ENCODE measurements at regions not wholly inside any gene's neighbourhood (a gene's known extent, or its start where the extent isn't known, plus 50 kb on each side); places are given as distances from the start of the nearest gene placed in this dataset.
"Not testable (repeated sequence)": the region's sequence is repeated elsewhere in the genome, so short reads cannot be mapped to it uniquely, and the experiment has no call there.

DNA sequence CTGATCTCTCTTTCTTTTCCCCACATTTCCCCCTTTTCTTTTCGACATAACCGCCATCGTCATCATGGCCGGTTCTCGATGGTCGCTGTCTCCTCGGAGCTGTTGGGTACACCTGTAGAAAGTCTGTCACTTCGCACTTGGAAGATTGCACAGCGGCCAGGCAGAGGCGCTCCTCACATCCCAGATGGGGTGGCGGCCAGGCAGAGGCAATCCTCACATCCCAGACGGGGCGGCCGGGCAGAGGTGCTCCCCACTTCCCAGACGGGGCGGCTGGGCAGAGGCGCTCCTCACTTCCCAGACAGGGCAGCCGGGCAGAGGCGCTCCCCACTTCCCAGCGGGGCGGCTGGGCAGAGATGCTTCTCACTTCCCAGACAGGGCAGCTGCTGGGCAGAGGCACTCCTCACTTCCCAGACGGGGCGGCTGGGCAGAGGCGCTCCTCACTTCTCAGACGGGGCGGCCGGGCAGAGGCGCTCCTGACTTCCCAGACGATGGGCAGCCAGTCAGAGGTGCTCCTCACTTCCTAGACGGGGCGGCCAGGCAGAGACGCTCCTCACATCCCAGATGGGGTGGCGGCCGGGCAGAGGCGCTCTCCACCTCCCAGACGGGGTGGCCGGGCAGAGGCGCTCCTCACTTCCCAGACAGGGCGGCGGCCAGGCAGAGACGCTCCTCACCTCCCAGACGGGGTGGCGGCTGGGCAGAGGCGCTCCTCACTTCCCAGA is 110.7 kb downstream of the C5orf15 start:
- DNase-seq (ENCODE audit: low read depth in 2 of 2, low spot score in 1 of 2): not testable (repeated sequence)

DNA sequence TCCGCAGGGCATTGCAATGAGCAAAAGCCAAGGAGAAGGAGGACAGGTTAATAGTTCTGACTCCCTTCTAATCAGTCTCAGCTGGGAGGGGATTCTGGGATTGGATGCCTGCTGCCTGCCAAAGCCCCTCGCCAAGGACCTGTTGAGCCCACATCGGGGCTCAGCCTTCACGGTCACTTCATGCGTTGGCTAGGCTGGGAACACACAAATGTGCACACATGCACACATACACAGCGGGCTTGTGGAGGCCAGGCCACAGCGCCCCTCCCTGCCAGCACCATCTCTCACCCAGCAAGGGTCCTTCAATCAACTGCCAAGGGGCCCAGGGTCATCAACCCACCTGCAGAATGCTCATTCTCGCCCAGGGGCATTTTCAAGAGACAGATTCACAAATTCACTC is 113.9 kb downstream of the C5orf15 start:
- DNase-seq (ENCODE audit: low read depth in 2 of 2, low spot score in 1 of 2): no peak

DNA sequence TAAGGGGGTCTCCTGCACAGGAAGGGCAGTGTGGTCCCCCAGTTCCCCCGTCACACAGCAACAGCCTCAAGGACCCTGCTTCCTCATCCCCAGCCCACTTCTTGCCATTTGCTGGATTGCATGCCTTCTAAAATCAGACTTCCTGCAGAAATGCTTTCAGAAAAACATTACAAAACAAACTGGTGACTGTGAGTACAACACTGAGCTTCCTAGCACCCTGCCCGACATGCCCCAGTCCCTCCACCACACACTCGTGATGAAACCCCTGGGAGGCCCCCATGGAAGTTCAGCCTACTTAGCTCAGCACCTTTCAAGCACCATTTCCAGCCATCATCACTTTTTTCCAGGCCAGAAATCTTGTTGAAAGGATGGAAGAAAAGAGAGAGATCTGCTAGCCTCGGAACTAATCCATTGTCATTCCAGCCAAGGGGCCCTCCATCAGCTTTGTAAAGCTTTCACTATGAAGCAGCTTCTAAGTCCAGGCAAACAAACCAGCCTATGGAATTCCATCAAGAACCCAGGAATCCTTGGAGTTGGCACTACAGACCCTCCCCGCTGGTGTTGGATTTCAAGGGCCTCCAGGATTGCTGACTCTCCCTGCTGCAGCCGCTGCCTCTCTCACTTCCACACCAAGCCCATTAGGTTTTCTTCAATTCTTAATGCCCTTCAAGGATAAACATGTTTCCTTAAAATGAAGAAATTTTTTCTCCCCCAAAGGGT is 114.6 kb downstream of the C5orf15 start:
- no peak for DNase-seq (ENCODE audit: low read depth in 2 of 2, low spot score in 1 of 2)

DNA sequence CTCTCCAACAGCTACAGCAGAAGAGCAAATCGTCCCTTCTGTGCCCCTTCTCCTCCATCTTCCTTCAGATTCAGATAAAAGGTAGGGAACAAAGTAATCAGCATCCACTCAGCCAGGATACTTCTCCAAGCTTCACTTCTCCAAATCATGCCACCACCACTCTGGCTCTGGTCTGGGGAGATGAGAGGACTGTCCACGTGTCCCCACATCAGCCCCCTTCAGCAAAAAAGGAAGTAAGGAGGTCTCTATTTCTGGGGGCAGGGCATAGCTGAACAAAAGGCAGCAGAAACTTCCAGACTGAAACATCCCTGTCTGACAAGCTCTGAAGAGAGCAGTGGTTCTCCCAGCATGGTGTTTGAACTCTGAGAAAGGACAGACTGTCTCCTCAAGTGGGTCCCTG is 116.9 kb downstream of the C5orf15 start:
- DNase-seq (ENCODE audit: low read depth in 2 of 2, low spot score in 1 of 2): no peak

DNA sequence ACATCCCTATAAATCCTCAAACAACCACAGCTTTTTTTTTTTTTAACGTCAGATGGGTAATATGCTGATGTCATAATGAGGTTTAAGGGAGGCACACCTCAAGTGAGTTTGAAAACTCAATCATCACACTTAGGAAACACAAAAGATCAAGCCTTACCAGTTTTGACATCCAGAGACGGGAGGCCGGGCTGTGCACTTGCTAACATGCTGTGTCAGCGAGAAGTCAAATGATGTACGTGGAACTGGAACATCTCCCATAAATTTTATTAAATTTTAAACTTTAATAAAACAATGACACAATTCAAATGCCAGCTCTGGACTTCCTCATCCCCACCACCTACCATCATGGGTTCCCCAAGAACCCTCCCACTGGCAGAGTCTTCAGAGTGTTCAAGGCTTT is 117.6 kb downstream of the C5orf15 start:
- no peak for DNase-seq (ENCODE audit: low read depth in 2 of 2, low spot score in 1 of 2)

DNA sequence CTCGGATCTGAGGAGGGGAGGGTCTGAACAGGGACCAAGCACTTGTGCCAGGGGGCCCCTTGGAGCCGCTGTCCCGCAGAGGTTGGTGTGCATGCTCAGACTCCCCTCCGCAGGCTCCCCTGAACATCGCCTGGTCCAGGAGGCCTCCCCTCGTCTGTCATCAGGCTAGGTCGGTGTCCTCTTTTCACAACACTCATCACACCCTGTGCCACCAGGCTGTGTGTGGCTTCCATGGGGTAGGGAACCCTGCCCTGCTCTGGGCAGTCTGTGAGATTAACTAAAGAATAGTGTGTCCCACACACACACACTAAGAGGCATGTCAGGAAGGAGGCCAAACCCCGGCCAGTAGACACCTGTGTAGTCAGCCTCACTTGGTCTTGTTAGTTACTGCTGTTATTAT is 119.3 kb downstream of the C5orf15 start:
- no peak for DNase-seq (ENCODE audit: low read depth in 2 of 2, low spot score in 1 of 2)

DNA sequence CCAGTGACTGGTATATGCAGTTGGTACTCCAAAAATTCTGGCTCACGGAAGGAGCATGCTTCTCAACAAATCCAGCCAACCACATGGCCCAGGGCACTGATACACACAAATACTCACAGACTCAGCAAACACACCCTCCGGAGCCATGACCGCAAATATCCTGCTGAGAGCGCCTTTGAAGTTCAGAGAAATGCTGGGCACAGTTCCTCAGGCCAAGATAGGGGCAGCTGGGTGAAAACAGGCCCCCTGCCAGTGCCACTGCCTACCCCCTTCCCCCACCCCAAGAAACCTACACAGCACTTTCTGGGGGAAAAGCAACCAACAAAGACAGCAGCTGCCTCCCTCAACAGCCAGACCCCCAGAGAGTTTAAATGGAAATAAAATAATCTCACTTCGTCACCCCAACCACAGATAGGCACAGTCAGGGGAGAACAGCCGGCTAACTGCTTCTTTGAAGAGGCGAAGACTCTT is 120.0 kb downstream of the C5orf15 start:
- no peak for DNase-seq (ENCODE audit: low read depth in 2 of 2, low spot score in 1 of 2)

DNA sequence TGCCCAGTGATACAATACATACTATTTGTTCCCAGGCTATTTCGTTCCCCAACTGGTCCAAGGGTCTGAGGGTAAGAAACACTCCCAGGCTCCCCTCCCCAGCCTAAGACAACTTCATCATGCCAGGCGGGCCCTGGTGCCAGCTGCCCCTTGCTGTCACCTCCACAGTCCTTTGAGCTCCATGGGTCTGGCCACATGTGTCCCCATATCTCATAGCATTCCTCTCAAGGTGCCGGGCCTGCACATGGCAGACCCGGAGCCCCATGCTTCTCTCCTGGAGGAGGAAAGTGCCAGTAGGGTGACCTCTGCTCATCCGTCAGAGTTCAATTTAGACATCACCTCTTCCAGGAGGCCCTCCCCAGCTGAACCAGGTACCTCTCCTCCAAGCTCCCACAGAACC is 120.5 kb downstream of the C5orf15 start:
- DNase-seq (ENCODE audit: low read depth in 2 of 2, low spot score in 1 of 2): no peak

DNA sequence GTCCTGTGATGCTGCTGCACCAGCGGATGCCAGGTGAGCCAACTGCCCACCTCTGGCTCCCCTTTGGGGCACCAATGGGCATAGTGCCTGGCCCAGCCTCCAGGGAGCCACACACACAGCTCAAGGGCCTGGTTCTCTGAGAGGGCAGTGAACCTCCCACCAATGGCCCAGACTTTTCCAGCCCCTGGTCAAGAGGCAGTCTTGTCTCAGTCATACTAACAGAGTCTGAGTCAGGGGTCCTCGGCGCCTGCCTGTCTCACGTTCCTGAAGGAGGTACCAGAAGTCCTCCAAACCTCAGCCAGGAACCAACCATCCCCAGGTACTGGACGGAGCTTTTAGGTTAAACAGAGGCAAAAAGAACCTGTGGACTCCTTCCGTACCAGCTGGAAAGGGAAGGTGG is 121.1 kb downstream of the C5orf15 start:
- DNase-seq (ENCODE audit: low read depth in 2 of 2, low spot score in 1 of 2): no peak

DNA sequence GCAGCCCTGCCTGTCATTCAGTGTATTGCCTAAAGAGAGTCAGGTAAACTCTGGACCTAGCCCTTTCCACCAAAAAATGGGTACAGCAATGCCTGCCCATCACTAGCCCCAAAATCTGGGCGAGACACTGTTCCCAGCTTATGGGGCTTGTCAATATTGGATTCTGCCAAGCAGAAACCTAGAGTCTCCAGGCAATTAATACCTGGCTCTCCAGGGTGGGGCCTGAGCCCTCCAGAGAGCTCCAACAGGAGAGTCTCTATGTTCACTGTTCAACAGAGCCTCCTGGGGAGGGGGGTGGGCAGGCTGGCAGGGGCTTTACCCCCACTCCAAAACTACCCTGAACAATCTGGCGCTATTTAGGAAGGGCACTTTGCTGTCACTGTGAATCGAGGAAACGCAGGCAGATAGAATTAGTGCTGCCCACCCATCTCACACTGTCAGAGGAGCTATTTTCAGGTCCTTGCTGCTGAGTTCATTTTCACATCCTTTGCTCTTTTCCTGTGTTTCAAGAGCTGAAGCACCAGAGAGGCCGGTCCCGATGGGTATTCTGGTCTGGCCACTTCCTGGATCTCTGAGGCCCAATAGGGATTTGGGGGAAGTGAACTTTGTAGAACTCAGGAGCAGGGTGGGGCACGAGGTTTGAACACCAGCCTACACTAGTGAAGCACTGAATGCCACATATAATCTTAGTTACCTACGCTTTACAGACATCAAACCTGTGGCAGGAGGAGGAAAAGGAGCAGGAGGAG is 121.8 kb downstream of the C5orf15 start:
- DNase-seq (ENCODE audit: low read depth in 2 of 2, low spot score in 1 of 2): no peak

DNA sequence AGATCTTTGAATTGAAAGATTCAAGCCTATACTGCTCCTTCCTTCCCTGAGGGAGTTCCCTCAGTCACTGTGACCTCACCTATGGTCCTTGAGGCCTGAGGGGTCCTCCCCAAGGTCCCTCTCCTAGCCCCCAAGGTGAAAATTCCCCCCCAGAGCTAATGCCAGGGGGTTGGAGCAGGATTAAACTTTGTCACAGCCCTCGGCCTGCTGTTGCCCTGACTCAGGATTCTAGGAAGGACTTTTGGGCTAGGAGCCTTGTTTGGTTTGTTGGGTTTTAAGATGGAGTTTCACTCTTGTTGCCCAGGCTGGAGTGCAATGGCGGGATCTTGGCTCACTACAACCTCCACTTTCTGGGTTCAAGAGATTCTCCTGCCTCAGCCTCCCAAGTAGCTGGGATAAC is 123.2 kb downstream of the C5orf15 start:
- no peak for DNase-seq (ENCODE audit: low read depth in 2 of 2, low spot score in 1 of 2)

DNA sequence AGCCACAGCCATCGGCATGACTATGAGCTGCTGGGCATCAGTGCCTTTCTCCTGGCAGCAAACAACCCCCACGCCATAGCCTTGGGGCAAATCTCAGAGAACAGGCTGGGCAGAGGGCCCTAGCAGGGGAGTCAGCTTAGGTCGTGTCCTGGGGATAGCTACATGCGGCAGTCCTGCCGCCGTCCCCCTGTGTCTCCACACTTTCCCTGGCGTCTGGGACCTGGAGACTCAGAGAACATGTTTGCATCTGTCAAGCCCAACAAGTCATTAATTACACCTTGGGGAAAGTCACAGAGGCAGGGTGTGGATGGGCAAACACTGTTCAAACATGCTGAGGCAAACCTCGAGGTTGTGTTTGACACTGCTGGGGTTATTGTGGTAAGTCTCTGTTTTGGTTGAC is 123.6 kb downstream of the C5orf15 start:
- no peak for DNase-seq (ENCODE audit: low read depth in 2 of 2, low spot score in 1 of 2)

DNA sequence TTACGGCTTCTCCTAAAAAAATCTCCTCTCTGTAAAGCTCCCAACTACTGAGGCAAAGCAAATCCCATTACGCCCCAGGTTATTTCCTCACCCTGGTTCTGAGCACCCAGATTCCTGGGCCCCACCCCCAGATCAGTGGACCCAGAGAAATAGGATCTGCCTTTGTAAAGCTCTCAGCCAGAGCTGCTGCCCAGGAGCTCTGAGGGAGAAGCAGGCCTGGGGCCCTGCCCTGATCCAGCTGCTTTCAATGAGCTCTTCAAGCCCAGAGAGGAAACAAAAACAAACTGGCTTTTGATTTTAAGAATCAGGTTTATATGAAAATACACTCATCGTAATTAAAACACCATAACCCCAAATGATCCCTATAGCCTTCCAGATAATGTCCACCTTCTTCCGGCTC is 124.5 kb downstream of the C5orf15 start:
- no peak for DNase-seq (ENCODE audit: low read depth in 2 of 2, low spot score in 1 of 2)

DNA sequence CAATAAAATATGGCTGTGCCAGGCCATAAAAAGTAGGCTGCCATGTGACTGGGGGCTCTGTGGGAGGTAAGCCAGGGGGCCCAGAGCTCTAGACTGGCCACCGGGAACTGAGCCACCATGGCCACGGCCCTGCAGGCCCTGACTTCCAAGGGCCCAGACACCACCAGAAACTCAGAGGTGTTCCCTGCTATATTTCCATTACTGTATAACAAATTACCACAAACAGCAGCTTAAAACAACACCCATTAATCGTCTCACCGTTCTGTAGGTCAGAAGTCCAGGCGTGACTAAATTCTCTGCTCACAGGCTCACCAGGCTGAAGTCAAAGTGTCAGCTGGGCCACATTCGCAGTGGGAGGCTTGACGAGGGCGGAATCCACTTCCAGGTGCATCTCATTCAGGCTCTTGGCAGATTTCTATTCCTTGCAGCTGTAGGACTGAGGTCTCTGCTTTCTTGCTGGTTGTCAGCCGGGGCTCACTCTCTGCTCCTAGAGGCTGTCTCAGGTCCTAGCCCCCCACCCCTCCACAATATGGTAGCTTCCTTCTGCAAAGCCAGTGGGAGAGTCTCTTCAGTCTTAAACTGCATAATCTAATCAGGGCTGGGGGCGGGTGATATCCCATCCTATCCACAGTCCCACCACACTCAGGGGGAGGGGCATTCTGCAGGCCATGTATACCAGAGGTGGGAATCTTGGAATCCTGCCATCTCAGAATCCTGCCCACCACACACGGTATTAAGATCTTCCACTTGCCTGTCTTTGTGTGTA is 125.4 kb downstream of the C5orf15 start:
- DNase-seq (ENCODE audit: low read depth in 2 of 2, low spot score in 1 of 2): no peak

DNA sequence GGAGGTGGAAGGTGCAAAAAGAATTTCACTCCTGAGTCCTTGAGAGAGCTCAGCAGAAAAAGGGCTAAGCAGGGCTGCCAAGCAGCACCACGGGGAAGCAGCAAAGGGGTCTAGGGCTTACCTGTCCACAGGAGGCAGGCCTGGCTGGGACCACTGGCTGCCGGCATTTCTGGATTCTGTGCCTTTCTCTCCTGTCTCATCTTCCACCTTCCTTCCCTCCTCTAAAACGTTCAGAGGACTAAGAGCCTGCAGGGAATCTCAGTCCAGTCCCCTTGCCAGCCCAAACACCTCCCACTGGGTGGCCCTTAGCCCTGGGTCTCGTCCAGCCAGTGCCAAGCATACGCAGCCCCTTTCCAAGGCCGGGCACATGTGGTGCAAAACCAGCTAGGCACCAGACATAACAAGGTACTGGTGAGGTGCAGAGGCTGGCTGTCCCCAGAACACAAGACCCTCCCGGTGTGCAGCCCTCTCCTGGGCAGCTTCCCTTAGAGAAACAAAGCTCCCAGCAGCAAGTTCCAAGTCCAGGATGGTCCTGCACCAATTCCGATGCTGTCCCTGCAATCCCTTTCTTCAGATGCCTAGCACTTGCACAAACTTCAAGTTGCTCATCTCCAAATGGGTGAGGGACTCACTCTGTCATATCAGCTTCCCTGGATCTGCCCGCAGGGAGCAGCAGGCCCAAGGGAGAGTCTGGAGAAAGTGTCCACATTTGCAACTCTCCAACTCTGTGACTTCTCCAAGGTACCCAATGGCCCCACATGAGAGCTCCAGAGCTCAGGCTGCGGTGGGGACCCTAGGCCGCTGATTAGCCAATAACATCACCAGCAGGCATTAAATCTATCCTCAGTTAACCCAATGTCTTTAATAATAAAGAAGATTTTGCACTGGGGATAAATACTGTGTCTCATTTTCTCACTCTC is 126.3 kb downstream of the C5orf15 start:
- DNase-seq (ENCODE audit: low read depth in 2 of 2, low spot score in 1 of 2): no peak

DNA sequence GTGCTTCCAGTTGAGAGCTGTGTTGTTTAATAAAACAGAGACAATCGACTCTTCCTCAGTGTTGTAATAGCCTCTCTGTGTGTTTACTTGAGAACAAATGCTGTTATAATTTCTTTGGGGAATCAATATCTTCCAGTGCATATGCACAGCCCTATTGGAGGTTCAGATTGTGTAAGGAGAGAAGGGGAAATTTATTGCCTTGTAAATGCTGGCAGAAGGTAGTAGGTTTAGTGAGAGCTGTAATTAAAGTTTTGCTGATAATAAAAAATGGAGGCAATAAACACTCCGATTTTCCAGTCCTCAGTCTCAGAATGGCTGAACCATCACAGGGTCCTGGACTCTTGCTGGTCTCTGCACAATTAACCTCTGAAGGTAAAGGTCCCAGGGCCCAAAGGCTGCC is 128.3 kb downstream of the C5orf15 start:
- no peak for DNase-seq (ENCODE audit: low read depth in 2 of 2, low spot score in 1 of 2)

DNA sequence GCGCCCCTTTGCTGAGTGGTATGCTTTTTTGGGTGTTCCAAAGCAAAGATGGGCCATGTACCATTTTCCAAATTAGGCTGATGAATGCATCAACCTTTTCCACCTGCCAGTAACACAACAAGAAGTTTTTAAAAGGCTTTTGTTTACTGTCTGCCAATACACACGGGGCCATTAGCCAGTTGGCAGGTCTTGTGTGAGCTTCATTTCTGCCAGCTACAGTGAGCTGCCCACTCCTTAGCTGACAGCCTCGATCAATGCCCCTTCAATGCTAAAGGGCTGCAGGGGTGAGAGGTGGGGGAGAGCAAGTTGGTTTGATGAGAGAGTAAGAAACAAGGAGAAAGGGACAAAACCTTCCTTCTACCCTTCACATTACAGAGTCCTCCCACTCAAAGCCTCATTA is 128.7 kb downstream of the C5orf15 start:
- no peak for DNase-seq (ENCODE audit: low read depth in 2 of 2, low spot score in 1 of 2)

DNA sequence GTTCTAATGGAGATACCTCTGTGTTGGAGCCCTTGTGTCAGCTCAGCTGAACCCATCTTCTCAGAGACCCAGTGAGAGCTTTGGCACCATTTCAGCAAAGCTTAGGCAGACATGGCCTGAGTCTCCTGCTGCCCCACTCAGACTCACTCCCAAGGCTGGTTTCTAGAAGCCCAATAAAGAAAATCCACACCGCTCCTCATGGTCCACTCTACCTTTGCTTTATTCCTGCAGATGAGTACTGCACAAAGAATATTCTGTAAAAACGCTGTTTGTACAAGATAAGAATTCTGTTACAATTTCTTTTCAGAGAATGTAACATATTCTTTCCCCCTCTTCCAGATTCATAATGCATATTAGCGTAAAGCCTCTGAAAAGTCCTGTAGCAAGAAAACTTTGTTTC is 129.3 kb downstream of the C5orf15 start:
- DNase-seq (ENCODE audit: low read depth in 2 of 2, low spot score in 1 of 2): no peak

DNA sequence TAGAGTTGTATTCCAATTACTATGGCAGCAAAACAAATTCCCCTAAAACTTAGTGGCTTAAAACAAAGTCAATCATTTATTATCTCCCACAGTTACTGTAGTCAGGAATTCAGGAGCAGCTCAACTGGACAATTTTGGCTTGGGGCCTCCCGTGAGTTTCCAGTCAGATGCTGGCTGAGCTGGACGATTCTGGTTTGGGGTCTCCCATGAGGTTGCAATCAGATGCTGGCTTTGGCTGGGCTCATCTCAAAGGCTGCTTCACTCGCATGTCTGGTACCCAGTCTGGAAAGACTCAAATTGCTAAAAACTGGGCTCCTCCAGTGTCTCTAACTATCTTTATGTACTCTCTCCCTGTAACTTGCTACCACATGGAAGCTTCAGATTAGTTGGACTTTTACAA is 130.1 kb downstream of the C5orf15 start:
- no peak for DNase-seq (ENCODE audit: low read depth in 2 of 2, low spot score in 1 of 2)

DNA sequence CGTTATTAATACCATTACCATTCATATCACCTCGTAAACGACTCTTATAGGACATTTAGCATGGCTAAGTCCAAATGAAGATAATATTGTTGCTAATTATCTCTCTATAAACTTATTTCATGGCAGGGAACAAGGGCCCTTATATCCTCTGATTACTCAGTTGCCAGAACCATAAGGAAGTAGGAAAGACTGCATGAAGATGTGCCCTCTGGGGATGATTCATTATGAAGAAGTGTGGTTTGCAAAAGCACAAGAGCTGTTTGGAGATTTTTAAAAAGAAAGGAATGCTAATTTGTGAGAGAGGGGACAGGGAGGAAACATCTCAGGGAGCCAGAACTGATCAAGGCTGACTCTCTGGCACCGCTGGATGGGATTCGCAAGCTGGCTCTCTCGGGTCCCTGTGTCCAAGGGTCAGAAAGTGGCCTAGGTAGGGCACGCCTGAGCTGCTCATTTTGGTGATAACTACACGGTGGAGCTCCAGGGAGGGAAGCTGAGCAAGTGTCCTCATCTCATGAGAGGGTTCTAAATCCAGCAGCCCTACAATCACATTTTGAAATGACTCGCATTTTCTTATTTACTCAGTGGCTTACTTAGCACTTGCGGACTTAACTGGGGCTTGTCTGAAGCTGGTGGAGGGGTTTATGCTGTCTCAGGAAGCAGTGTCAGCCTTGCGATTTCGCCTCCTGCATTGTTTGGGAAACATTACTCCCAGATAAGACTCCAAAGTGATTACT is 136.8 kb downstream of the C5orf15 start:
- no peak for DNase-seq (ENCODE audit: low read depth in 2 of 2, low spot score in 1 of 2)
